Tibial nerve (tissue), 4 donors: ENCODE measurements at regions not wholly inside any gene's neighbourhood (a gene's known extent, or its start where the extent isn't known, plus 50 kb on each side); places are given as distances from the start of the nearest gene placed in this dataset.

ENCODE experiments used
- CTCF ChIP-seq, 5 experiments: fragments of 200-600 bp in 3 of 5; fragments of 450-650 bp in 2 of 5; sonication (generic) in 3 of 5; IDR thresholded peaks; one replicate each; pipeline ENCODE4 v1.5.1; 2016 to 2019; ENCODE audit warnings: antibody characterized with exemption in 5 of 5, mild to moderate bottlenecking in 3 of 5, moderate library complexity in 2 of 5
- EP300 ChIP-seq, 2 donors: sonication (generic); formaldehyde crosslinking; IDR thresholded peaks; one replicate each; pipeline ENCODE4 v1.6.1; 2017; ENCODE audit warnings: antibody characterized with exemption in 2 of 2, mild to moderate bottlenecking in 1 of 2
- POLR2A ChIP-seq, 2 donors: fragments of 450-650 bp; IDR thresholded peaks; one replicate each; pipeline ENCODE4 v1.6.1; 2017; ENCODE audit warnings: antibody characterized with exemption in 2 of 2, mild to moderate bottlenecking in 2 of 2, moderate library complexity in 2 of 2

DNA sequence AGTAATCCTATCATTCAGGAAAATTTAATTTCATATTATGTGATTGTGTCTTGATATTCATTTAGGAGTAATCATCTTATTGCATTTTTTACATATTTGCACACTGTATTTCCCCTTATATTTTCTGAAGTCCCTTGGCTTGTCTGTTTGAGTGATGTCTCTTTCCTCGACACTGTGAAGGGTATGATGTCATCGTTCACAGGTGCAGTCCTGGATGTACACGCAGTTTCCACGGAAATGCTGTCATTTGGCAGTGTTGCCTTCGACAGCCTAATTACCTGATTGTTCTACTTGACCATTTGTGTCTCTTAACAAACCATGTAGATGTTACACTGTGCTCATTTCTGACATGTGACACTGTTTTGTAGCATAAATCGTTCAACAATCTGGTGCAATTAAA is 1277.0 kb downstream of the TMEM121 start:
- no peak for TF ChIP-seq CTCF (IDR thresholded peaks at IDR 0.05)
- TF ChIP-seq POLR2A (IDR thresholded peaks at IDR 0.05), result no peak
- no peak for TF ChIP-seq EP300 (IDR thresholded peaks at IDR 0.05)
